ENCODE measurements at regions not wholly inside any gene's neighbourhood (a gene's known extent, or its start where the extent isn't known, plus 50 kb on each side); places are given as distances from the start of the nearest gene placed in this dataset.

GRCh38 chr22:48394787-48395186 is 1432.9 kb downstream of the BRD1 start:
- no peak for DNase-seq (ENCODE audit: low spot score)

GRCh38 chr22:48393885-48394284 is 1433.8 kb downstream of the BRD1 start:
- no peak for DNase-seq (ENCODE audit: low spot score)

DNA sequence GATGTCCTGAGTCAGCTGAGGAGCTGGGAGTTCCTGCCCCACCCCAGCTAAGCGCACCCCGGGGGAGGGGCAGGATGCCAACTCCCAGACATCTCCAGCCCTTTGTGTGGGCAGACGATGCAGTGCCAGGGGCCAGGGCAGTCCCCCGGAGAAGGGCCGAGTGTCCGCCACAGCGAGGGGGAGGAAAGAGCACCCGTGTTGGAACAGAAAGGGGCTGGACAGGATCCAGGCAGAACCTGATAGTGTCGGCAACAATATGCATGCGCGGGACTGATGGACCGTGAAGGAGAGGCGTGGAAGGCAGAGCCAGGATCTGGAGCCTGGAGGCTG is 1434.7 kb downstream of the BRD1 start:
- DNase-seq (ENCODE audit: low spot score): no peak

DNA sequence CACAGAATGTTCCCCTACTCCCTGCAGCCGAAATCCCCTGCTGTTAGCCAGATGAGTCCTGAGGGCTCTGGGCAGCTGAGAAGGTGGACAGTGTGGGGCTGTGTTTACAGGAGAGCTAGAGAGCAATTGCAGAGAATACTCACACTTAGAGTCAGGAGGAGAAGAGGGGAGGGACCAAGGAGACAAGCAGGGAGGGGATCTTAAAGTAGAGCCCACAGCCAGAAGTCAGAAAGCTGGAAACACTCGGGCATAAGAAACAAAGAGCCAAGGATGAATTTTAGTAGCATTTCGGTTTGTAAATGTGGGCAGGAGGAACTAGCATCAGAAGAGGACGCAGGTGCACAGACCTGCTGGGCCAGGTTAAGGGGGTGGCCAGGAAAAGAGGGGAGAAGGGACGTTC is 1435.9 kb downstream of the BRD1 start:
- no peak for DNase-seq (ENCODE audit: low spot score)

GRCh38 chr22:48391171-48391711 is 1436.4 kb downstream of the BRD1 start:
- DNase-seq (ENCODE audit: low spot score): no peak

DNA sequence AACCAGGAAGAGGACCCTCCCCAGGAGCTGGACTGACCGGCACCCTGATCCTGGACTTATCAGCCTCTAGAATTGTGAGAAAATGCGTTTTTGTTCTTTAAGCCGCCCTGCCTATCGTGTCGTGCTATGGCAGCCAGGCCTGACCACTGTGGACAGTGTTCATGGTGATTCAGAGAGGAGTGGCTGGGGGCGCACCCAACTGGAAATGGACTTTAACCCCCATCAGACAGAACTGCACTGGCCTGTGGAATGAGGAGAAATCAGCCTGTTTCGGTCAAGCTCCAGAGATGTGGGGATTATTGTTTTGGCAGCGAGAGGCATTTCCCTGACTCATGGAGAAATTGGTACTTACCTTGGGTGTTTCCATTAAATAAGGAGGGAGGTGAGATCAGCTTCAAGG is 1437.8 kb downstream of the BRD1 start:
- DNase-seq (ENCODE audit: low spot score): no peak

DNA sequence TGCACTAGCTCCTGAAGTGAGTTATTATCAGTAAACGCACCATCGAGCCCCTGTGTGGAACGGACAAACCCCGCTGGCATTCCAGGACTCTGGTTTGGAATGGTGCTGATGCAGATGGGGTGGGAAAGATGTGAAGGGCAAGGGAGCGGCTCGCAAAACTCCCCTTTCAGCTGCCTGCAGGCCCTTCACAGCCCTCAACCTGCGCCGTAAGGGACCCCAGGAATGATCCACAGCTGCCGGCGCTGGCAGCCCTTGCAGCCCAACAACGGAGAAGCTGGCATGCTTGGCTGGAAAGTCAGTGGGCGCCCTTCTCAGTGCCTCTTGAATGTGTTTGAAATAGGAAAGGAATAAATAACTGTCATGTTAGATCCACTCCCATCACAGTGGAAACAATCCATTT is 1445.5 kb downstream of the BRD1 start:
- no peak for DNase-seq (ENCODE audit: low spot score)

DNA sequence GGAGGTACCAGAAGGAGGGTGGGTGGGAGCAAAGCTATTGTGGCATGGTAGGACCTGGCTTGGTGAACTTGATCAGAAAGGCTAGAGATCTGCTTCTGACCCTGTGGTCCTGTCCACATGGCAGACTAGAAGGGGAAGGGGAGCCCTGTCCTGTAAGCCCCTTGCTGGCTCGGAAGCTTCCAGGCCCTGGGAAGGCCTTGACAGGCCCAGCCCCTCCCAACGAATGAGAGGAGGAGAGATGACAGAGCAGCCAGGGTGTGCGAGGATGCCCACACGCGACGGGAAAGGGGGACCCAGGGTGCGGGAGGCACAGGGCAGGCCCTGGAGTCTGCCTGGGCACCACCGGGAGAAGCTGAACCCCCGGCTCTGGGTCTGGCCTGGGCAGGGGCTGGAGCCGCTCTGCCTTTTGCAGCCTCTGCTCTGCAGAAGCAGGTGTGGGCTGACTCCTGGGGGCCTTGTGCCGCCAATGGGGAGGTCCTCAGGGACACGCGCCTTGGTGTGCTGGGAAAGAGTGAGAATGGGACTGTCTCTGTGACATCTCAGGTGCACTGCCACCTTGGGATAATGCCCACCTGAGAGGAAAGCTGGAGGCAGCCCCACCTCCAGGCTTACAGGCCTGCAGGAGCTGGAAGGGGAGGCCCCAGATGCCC is 1447.5 kb downstream of the BRD1 start:
- DNase-seq (ENCODE audit: low spot score): no peak

GRCh38 chr22:48379371-48379770 is 1448.3 kb downstream of the BRD1 start:
- DNase-seq (ENCODE audit: low spot score): no peak

DNA sequence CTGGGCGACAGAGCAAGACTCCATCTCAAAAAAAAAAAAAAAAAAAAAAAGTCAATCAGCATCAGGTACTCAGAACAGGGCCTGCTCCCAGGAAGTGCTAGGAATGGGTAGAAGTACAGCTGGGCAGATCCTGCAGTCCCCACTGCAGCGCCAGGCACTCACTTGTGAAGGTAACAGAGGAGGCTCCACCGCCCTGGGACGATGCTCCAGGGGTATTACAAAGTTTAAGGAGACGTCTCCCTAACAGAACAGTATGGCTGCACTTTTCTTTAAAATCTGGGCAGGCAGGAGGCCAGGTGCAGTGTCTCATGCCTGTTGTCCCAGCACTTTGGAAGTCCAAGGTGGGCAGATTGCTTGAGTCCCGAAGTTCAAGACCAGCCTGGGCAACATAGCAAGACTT is 1449.0 kb downstream of the BRD1 start:
- DNase-seq (ENCODE audit: low spot score): no peak

DNA sequence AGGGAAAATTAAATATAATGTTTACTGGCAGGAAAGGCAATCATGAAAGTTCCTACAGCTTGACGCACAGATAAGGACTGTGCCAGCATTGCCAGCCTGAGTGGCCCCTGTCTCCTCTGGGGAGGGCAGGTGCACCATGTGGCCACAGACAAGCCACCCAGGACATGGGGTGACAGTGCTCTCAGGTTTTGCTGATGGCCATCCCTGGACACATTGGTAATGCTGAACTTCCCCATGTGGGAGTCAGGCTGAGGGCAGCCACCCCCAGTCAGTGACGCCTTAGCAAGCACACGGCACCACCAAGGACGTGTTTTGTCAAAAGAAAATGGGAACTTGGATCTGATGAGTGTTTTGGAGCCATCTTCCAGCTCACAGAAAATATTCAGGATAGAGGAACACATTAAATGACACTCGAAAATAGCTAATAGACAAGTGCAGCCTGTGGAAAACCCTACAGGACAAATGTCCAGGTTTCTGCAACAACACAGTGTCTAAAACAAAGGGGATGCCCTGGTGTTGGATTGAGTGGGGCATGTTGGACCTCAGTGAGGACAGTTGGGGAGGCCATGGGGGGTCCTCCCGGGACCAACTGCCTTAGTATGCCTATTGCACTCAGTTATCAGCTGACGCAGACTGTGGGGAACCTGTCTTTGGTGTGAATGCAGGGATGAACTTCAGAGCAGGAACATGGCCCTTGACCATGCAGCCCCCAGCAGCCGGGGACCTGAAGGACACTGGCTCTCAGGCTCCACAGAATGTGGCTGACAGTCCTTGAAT is 1450.5 kb downstream of the BRD1 start:
- DNase-seq (ENCODE audit: low spot score): no peak

DNA sequence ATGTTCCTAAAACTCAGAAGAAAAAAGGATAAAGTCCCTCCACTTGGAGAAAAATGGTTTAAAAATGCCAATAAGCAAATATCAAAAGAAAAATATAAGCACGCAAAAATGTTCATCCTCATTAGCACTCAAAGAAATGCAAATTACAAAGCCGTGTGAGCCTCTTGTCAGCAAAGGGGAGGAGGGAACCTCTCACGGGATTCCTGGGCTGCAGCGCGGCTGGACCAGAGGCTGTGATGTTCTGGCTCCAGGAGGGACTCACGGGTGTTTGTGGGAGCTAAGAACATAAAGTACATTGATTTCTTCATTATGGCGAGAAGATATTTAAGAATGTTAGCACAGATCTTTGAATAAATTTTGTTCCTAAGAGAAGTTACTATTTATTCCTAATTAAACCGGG is 1451.2 kb downstream of the BRD1 start:
- DNase-seq (ENCODE audit: low spot score): no peak

GRCh38 chr22:48373626-48374173 is 1454.0 kb downstream of the BRD1 start:
- no peak for DNase-seq (ENCODE audit: low spot score)

GRCh38 chr22:48372390-48372789 is 1455.3 kb downstream of the BRD1 start:
- no peak for DNase-seq (ENCODE audit: low spot score)

GRCh38 chr22:48371391-48371790 is 1456.3 kb downstream of the BRD1 start:
- DNase-seq (ENCODE audit: low spot score): no peak

DNA sequence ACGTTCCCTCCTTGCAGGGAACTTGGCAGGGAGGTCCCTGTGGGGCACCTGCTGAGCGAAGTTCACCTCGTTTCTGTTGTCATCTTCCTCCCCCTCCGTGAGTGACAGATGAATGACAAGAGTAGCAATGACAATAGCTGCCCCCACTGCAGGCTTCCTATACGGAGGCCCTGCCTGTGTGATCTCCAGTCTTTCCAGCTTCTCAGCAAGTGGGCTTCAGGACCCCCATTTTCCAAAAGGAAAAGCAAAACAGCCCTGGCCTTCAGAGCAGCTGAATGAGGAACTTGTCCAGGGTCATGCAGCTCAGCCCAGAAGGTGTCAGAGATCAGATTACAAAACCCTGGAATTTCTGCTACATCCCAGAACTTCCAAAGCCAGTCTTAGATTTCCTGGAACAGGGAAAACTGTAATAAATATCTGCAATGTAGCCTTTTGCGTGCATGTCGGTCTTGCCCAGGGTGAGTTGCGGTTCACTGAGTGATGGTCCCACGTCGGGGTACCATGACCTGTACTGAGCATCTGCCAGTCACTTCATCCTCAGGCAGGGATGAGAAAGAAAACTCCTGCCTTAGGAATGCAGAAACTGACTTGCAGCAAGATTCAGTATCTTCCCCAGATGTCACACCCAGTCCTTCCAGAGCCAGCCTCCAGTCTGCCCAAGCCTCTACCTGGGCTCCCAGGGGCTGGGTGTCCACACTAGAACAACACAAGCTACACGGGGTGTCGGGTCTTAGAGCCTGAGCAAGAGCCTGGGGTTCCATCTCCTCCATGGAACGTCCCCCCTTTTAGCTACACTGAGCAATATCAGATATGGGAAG is 1457.0 kb downstream of the BRD1 start:
- DNase-seq (ENCODE audit: low spot score): no peak

GRCh38 chr22:48369789-48370507 is 1457.7 kb downstream of the BRD1 start:
- peak; percentile 10 for DNase-seq (ENCODE audit: low spot score)

DNA sequence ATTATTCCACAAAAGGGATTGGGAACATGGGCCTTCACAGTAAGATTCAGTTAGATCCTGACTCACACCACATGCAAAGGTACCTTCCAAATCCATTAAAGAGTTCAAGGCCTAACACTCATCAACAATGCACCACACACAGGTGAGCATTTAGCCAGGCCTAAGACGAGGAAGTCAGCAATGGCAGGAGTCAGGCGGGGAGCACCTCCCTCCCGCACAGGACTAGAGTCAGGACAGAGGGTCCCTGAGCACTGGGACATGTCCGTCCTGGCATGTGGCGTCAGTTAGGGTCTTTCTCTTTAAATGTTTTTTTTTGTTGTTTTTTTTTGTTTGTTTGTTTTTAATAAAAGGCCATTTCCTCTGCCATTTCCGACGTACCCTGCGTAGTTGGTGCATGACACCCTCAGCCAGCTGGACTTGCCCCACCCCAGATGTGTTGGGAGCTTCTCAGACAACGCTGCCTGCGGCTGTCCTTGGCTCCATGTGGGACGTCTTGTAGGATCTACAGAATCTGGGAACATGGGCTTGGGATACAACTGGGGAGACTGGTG is 1458.6 kb downstream of the BRD1 start:
- DNase-seq (ENCODE audit: low spot score): no peak

GRCh38 chr22:48367731-48368130 is 1459.9 kb downstream of the BRD1 start:
- DNase-seq (ENCODE audit: low spot score): no peak

- no peak for DNase-seq (ENCODE audit: low spot score)
Observed at GRCh38 chr22:48366591-48366990, 1461.1 kb downstream of the BRD1 start.

DNA sequence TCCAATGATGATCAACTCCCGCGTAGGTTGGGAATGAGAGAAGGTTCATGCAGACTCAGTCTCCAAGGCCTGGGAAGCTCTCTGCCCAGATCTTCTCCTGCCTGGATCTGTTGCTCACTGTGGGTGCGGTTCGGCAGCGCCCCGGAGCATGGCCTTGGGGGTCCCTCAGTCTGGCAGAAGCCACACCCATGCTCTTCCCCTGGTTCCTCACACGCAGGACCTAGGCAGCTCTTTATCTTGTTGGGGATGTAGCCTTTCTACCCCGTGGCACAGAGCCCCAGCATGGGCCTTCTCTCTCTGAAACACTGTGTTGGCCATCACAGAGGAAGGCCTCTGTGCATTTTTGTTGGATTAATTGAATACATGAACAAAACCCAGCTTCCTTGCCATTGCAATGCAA is 1461.6 kb downstream of the BRD1 start:
- DNase-seq (ENCODE audit: low spot score): no peak

All from H4 (cell line).